HG03575 (cell line): ENCODE measurements at regions not wholly inside any gene's neighbourhood (a gene's known extent, or its start where the extent isn't known, plus 50 kb on each side); places are given as distances from the start of the nearest gene placed in this dataset.
"Not testable (repeated sequence)": the region's sequence is repeated elsewhere in the genome, so short reads cannot be mapped to it uniquely, and the experiment has no call there.

Experiments used
- ATAC-seq: cut with Tn5 transposase; IDR thresholded peaks from one replicate; pipeline ENCODE4 v1.9.1; 2021; ENCODE audit not compliant: unreplicated experiment, insufficient number of reproducible peaks, low FRiP score; ENCODE audit errors: extremely low read depth

- ATAC-seq: no peak
These were observed 833.0 kb downstream of the DACH1 start for GRCh38 chr13:71034018-71034417.

DNA sequence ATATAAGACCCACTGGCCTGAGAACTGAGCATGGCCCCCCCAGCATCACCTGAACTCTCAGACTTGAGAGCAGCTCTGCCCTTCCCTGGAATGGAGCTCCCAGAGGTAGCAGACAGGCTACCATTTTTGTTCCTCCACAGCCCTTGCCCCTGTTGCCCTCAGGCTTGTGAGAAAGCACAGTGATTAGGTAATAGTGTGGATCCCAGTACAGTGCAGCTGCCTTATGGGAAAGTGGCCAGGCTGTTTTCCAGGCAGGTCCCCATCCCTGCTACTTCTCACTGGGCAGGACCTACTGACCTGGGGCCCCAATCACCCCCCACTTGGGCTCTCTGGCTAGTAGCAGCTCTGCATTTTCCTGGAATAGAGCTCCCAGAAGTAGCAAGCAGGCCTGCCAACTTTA is 834.0 kb downstream of the DACH1 start:
- ATAC-seq: no peak

DNA sequence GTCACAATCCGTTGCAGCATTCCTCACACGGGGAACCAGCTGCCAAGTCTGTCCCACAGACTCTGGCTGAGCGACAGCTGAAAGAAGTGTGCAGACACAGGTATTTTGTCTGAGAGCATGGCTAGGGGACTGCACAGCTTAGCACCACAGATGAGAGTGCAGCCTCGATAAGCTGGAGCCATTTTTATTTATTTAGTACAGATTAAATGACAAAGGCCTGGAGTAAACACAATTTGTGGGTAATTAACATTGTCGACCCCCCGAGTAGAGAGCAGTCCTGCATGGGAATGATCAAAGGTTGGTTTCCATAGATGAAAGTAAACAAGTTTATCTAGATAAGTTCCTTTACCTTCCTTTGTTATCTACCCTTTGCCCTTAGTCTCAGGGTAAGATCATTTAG is 836.2 kb downstream of the DACH1 start:
- ATAC-seq: no peak

DNA sequence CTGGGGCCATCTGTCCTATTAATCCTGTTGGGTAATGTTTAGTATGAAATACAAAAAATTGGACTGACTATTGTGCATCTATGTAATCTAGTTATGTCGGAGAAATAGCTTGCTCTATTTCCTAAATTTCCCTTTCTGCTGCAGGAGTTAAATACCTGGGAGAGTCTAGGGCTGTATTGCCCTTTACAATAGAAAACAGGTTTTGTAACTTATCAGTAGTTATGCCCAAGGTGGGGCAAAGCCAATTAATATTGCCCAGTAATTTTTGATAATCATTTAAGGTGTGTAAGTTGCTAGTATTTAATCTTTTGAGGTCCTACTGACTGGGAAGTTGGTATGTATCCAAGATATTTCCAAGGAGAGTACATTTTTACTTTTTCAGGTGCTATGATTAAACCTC is 838.1 kb downstream of the DACH1 start:
- no peak for ATAC-seq

GRCh38 chr13:71021825-71022422 is 845.1 kb downstream of the DACH1 start:
- no peak for ATAC-seq

DNA sequence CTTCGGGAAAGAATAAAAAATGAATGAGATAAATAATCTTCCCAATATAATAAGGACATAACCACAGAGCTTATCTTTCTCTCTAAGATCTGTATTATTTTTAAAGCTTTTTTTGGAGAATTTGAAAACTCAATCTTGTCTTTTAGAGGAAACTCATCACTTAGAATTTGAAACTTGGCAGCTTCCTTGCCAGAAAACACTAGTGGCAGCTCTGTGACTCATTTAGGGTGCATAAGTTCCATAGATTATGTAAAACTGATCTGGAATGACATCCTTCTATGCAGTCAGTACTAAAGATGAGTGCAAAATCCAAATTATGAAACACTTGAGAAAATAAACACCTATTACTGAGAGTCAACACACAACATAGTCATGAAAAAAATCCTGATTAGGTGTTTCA is 848.0 kb downstream of the DACH1 start:
- ATAC-seq: no peak

- no peak for ATAC-seq
These were observed 848.5 kb downstream of the DACH1 start for GRCh38 chr13:71018544-71018943.

DNA sequence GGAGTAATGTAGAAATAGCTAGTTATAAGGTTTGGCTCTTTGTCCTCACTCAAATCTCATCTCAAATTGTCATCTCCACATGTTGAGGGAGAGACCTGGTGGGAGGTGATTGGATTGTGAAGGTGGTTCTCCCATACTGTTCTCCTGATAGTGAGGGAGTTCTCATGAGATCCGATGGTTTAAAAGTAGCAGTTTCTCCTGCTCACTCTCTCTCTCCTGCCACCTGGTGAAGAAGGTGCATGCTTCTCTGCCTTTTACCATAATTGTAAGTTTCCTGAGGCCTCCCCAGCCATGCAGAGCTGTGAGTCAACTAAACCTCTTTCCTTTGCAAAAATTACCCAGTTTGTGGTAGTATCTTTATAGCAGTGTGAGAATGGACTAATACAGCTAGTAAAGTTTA is 849.4 kb downstream of the DACH1 start:
- ATAC-seq: no peak

DNA sequence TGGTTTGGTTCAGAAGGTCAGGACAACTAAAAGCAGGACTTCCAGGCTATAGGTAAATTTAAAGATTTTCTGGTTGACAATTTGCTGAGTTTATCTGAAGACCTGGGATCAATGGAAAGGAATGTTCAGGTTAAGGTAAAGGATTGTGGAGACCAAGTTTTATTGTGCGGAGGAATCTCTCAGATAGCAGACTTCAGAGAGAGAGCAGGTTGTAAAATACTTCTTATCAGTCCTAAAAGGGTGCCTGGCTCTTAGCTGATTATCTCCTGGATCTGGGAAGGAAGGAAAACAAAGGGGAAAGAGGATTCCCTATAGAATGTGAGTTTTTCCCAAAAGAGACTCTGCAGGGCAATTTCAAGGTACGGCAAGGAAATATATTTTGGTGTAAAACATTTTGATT is 851.5 kb downstream of the DACH1 start:
- no peak for ATAC-seq

DNA sequence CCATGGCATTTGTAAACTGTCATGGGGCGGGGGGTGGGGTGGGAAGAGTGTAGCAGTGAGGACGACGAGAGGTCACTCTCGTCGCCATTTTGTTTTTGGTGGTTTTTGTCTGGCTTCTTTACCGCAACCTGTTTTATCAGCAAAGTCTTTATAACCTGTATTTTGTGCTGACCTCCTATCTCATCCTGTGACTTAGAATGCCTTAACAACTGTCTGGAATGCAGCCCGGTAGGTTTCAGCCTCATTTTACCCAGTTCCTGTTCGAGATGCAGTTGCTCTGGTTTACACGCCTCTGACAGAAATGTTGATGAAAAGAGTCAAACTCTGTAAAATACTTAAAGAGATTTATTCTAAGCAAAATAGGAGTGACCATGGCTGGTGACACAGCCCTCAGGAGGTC is 852.0 kb downstream of the DACH1 start:
- ATAC-seq: no peak

DNA sequence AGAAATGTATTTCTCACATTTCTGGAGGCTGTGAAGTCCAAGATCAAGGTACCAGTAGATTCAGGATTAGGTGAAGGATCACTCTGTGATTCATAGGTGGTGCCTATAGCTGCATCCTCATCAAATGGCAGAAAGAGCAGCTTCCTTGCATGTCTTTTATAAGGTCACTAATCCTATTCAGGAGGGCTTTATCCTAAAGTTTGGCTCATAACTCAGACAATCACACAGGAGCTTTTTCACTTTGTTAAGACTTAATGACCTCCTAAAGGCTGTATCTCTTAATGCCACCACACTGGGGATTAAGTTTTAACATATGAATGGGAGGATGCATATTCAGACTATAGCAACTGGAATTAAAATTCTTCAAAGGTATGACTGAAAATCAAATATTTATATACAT is 861.1 kb downstream of the DACH1 start:
- ATAC-seq: no peak

DNA sequence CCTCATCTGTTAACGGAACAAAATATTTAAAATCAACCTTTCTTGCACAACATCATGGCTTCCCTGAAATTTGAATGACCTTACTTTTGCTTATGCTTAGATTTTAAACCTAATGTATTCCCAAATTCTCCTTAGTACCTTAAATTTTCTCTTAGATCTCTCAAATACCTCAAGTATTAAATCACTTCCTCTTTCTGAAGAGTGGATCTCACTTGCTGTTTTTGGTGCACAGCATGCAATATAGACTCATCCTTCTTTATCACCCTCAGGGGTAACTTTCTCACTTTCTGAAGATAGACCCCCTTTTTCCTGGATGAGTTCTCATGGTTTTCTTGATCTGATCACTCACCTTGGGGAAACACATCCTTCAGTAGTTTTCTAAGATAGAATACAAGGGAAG is 871.7 kb downstream of the DACH1 start:
- ATAC-seq: no peak

- no peak for ATAC-seq
These were observed 872.8 kb downstream of the DACH1 start for GRCh38 chr13:70994191-70994590.

DNA sequence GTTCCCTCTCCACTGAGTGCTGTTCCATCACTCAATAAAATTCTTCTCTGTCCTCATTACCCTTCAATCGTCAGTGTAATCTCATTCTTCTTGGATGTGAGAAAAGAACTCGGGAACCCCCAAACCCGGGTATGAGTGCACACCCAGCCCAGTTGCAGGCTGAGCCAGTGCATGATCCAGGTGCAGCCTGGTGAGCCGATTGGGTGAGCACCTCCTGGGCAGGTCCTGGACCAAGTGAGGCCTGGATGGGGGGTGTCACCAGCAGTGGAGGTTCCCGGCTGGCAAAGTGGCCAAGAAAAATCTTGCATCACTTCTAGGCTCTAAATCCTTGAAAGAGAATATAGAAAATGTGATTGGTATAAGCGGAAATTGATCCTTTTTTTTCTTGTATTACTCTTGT is 878.8 kb upstream of the KLHL1 start:
- no peak for ATAC-seq

GRCh38 chr13:70985371-70985770 is 877.1 kb upstream of the KLHL1 start:
- no peak for ATAC-seq

DNA sequence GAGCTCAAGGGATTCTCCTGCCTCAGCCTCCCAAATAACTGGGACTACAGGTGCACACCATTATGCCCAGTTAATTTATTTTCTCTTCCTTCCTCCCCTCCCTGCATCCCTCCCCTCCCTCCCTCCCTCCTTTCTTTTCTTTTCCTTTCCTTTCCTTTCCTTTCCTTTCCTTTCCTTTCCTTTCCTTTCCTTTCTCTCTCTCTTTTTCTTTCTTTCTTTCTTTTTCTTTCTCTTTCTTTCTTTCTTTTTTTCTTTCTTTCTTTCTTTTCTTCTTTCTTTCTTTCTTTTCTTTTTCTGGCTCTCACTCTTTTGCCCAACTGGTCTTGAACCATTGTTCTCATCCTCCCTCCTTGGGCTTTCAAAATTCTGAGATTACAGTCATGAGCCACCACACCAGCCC is 873.0 kb upstream of the KLHL1 start:
- not testable (repeated sequence) for ATAC-seq

DNA sequence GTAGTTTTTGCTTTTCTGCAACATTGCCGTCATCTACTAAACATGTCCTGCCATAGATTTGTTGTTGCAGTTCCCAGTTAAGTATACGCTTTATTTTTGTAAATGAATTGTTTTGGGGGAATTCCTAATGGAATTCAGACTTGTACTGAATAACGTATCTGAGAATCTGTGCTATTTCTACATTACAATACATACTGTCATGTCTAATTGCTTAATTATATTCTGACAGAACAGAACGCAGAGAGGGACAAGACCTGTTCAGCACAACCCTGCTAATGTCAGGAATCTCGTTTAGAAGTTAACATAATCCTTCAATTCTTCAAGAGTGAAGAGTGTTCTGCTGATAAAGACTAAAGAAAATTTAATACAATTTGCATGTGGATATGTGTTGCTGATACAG is 861.1 kb upstream of the KLHL1 start:
- ATAC-seq: no peak

GRCh38 chr13:70967564-70967963 is 859.3 kb upstream of the KLHL1 start:
- no peak for ATAC-seq

DNA sequence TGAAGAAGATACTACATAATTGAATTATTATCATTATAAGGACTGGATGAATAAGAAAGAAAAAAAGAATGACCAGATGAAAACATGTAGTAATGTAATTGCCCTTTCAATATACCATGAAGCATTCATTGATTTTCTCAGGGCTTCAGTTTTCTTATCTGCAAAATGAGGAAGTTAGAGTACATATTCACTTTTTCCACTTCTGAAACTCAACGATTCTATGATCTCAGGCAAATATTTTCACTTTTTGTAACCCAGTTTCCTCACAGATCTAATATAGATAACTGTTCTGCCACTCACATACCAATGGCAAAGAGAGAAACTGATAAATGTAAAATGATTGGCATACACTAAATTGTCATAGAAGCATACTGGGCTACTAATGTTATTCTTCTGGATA is 856.6 kb upstream of the KLHL1 start:
- no peak for ATAC-seq

GRCh38 chr13:70964124-70964523 is 855.9 kb upstream of the KLHL1 start:
- no peak for ATAC-seq

DNA sequence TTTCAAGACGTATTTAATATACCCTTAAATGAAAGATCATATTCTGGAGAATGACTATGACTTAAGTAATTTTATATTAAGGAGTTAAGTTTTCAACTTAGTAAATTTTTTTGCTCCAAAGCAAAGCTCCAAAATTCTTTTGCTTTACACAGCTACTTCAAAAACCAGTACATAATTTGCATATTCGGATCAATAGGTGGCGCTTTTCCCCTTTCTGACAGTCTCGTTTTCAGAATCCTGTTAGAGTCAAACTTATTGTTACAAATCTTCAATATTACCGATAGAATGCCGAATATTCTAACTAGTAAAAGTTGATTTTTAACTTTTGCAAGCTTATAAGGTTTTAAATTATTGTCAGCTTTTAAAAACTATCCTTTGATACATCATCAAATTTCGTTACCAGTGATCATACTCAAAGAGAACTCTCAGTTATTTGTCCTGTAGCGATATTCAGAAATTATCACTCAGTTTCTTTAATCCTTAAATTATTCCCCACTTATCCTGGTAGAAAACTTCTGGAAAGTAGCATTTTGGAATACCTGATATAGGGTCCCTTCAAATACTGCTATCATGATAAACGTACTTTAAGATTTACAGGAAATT is 852.7 kb upstream of the KLHL1 start:
- ATAC-seq: no peak
